GM18498 (cell line): ENCODE measurements at regions not wholly inside any gene's neighbourhood (a gene's known extent, or its start where the extent isn't known, plus 50 kb on each side); places are given as distances from the start of the nearest gene placed in this dataset.

Experiments used
- ATAC-seq: cut with Tn5 transposase; IDR thresholded peaks from one replicate; pipeline ENCODE4 v1.9.1; 2021; ENCODE audit warnings: mild to moderate bottlenecking, moderate library complexity; ENCODE audit not compliant: unreplicated experiment

GRCh38 chr3:148246291-148246923 is 451.3 kb upstream of the AGTR1 start:
- no peak for ATAC-seq

GRCh38 chr3:148253713-148254112 is 444.0 kb upstream of the AGTR1 start:
- no peak for ATAC-seq

GRCh38 chr3:148254402-148254801 is 443.3 kb upstream of the AGTR1 start:
- ATAC-seq, result no peak

GRCh38 chr3:148255981-148256969 is 441.4 kb upstream of the AGTR1 start:
- no peak for ATAC-seq

- ATAC-seq, result no peak
Measured at GRCh38 chr3:148262980-148263379, 434.7 kb upstream of the AGTR1 start.

- no peak for ATAC-seq
Measured at GRCh38 chr3:148265841-148266240, 431.9 kb upstream of the AGTR1 start.

GRCh38 chr3:148266341-148266740 is 431.4 kb upstream of the AGTR1 start:
- ATAC-seq, result no peak

GRCh38 chr3:148269816-148270215 is 427.9 kb upstream of the AGTR1 start:
- ATAC-seq, result no peak

- no peak for ATAC-seq
Measured at GRCh38 chr3:148280623-148281242, 417.0 kb upstream of the AGTR1 start.

- ATAC-seq, result no peak
Measured at GRCh38 chr3:148289159-148289558, 408.5 kb upstream of the AGTR1 start.

GRCh38 chr3:148297013-148297412 is 400.7 kb upstream of the AGTR1 start:
- ATAC-seq, result no peak

- ATAC-seq, result peak; percentile 67
Measured at GRCh38 chr3:148307443-148307843, 390.3 kb upstream of the AGTR1 start.

GRCh38 chr3:148309390-148310035 is 388.2 kb upstream of the AGTR1 start:
- peak; percentile 89 for ATAC-seq

- no peak for ATAC-seq
Measured at GRCh38 chr3:148315756-148316155, 381.9 kb upstream of the AGTR1 start.

- no peak for ATAC-seq
Measured at GRCh38 chr3:148318240-148318639, 379.5 kb upstream of the AGTR1 start.

- ATAC-seq, result peak; percentile 94
Measured at GRCh38 chr3:148319161-148319915, 378.4 kb upstream of the AGTR1 start.

GRCh38 chr3:148319960-148320359 is 377.7 kb upstream of the AGTR1 start:
- no peak for ATAC-seq

- ATAC-seq, result no peak
Measured at GRCh38 chr3:148329481-148330235, 368.0 kb upstream of the AGTR1 start.

- no peak for ATAC-seq
Measured at GRCh38 chr3:148330542-148330941, 367.2 kb upstream of the AGTR1 start.
